Loucy (cell line): ENCODE measurements at regions not wholly inside any gene's neighbourhood (a gene's known extent, or its start where the extent isn't known, plus 50 kb on each side); places are given as distances from the start of the nearest gene placed in this dataset.

Source experiments
- CTCF ChIP-seq: fragments of 200-600 bp; sonication (generic); conservative IDR thresholded peaks from 2 replicates; pipeline ENCODE4 v1.5.1; 2014; ENCODE audit warnings: mild to moderate bottlenecking, antibody characterized with exemption, low read length
- EZH2phosphoT487 ChIP-seq: fragments of 200-600 bp; IDR thresholded peaks from 2 replicates; pipeline ENCODE4 v1.6.1; 2018; ENCODE audit warnings: antibody characterized with exemption, mild to moderate bottlenecking, moderate library complexity, borderline replicate concordance

GRCh38 chr17:5798094-5798493 is 213.8 kb upstream of the NLRP1 start:
- TF ChIP-seq CTCF (no peak), EZH2phosphoT487 (no peak)
